ENCODE measurements at regions not wholly inside any gene's neighbourhood (a gene's known extent, or its start where the extent isn't known, plus 50 kb on each side); places are given as distances from the start of the nearest gene placed in this dataset.
A peak's percentile ranks its signal among the peaks of the same experiment; 100 is the strongest.

DNA sequence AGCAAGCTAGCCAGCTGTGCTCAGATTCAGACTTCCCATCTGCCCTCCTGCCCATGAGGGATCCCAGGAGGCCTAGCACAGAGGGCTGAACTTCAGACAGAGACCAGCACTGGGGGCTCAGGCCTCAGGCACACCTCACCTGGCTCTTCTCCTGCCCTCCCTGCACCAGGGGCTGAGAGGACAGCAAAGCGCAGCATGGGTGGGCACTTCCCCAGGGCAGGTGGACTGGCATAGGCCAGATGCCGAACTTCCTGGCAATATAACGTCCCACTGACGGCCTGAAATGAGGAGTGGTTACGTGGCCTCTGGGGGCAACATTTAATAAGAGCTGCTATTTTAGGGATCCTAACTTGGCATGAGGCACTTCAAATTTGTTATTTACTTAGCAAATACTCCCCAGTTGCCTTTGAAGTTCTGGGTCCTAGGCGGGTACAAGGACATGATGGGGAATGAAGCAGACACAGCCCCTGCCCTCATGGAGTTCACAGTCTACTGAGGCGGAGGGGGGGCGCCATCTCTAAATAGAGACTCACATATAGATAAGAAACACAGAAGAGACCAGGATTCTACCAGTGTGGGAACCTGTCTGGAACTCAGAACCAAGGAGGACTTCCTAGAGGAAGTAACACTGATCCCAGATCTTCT lies 101.8 kb upstream of the ZMIZ1 start:
- no peaks in the 10 kb centered on the region for H3K36me3 ChIP-seq (replicated peaks)
- no peaks in the 10 kb centered on the region for H3K4me1 ChIP-seq
- no peak for DNase-seq (ENCODE audit: low spot score in 2 of 2)
- no peak overlapping the region for H3K4me3 ChIP-seq
- H3K27me3 ChIP-seq (ENCODE audit: low read depth): no peaks in the 10 kb centered on the region
- in situ Hi-C loops (cut with MboI; ENCODE audit: low sequenced_read_pairs): no loop called here
- no peaks in the 10 kb centered on the region for H3K9me3 ChIP-seq

DNA sequence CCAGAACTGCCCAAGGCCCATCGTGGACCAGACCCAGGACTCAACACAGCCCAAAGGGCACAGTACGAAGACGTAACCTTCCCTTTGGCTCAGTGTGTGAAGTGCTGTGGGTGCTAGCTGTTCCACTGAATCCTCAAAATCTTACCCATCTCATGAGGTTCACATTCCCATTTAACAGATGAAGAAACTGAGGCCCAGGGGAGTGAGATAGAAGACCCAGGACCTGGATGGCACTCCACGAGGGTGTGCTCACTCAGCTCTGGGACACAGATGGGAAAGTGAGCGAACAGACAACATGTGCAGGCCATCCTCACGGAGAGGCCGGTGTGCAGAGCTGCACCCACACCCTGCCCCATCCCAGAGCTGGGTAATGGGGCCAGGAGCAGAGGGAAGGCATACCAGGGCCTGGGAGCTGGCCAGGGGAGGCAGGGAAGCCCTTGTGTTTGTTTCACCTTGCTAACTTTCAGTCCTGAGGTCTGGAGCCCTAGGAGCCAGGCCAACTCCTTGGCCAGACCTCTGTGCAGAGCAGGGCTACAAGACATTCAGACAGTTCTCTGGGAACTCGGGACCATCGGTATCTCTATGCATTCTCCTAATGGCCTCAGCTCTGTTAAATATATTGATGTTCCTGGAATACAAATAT lies 100.3 kb upstream of the ZMIZ1 start:
- H3K36me3 ChIP-seq (replicated peaks): no peaks in the 10 kb centered on the region
- no peak overlapping the region for H3K4me3 ChIP-seq
- in situ Hi-C loops (cut with MboI; ENCODE audit: low sequenced_read_pairs): no loop called here
- DNase-seq (ENCODE audit: low spot score in 2 of 2): no peak
- H3K9me3 ChIP-seq: no peaks in the 10 kb centered on the region
- H3K4me1 ChIP-seq: peaks cover 8% of the 10 kb centered on the region
- no peaks in the 10 kb centered on the region for H3K27me3 ChIP-seq (ENCODE audit: low read depth)

DNA sequence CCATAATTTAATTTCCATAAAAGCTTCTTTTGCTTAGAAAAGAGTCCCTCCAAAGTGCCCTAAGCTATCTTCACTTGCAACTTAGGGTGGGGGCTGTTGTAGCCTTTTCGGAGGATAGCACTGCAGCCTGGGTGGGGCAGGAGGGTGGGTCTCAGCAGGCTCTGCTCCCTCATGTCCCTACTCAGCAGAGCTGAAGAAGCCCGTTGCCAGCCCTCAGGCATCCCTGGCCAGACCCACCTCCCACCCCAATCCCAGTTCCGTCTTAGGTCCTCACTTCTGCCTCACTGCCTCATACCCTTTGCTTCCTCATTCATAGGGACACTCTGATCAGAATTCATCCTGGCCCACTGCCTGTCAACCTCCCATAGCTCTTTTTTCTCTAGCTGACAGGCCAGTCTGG lies 99.8 kb upstream of the ZMIZ1 start:
- in situ Hi-C loops (cut with MboI; ENCODE audit: low sequenced_read_pairs): no loop called here
- no peaks in the 10 kb centered on the region for H3K36me3 ChIP-seq (replicated peaks)

DNA sequence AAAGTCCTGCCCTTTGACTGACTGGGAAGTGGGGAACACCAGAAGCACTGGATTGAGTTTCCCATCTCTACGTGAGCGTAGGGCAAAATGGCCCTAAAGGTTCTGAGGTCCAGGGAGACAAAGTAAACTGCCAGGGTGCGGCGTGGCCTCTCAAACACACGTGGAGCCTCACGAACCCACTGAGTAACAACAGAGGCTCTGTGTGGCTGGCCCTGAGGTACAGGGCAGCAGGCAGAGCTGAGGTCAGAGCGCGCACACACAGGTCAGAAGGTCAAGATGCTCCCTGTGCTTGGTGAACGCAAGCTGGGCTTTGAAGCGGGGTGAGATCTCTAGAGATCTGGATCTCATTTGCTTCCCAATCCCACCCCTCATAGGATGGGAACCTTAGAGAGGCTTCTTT lies 99.0 kb upstream of the ZMIZ1 start:
- no peak overlapping the region for H3K4me3 ChIP-seq
- H3K9me3 ChIP-seq: no peaks in the 10 kb centered on the region; the same call in 1 of the 2 replicates
- in situ Hi-C loops (cut with MboI; ENCODE audit: low sequenced_read_pairs): no loop called here
- H3K27me3 ChIP-seq (ENCODE audit: low read depth): no peaks in the 10 kb centered on the region
- DNase-seq (ENCODE audit: low spot score in 2 of 2): no peak
- H3K4me1 ChIP-seq: peaks cover 14% of the 10 kb centered on the region
- no peaks in the 10 kb centered on the region for H3K36me3 ChIP-seq (replicated peaks)

More for the DNA sequence above, 99.8 kb upstream of the ZMIZ1 start:
- Histone ChIP-seq H3K9me3 (no peaks in the 10 kb centered on the region), H3K4me3 (no peak overlapping the region), H3K27me3 (ENCODE audit: low read depth) (no peaks in the 10 kb centered on the region), H3K4me1 (peaks cover 8% of the 10 kb centered on the region)
- DNase-seq (ENCODE audit: low spot score in 2 of 2): no peak

DNA sequence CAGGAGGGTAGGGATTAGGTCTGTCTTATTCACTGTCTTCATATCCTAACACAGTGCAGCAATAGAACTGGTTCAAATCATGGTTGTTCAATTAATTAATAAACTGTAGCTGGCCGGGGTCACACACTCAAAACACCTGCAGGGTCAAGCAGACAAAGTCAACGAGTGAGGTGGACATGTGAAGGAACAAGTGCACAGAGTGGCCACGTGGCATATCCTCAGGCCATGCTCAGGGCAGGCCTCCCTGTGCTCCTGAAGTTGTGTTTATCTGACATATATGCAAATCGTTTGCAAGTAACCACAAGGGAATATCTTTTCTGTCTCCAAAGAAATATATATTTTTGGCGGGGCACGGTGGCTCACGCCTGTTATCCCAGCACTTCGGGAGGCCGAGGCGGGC lies 98.5 kb upstream of the ZMIZ1 start:
- Histone ChIP-seq H3K36me3 (replicated peaks) (no peaks in the 10 kb centered on the region), H3K4me1 (peaks cover 14% of the 10 kb centered on the region), H3K4me3 (no peak overlapping the region), H3K27me3 (ENCODE audit: low read depth) (no peaks in the 10 kb centered on the region), H3K9me3 (no peaks in the 10 kb centered on the region; the same call in 1 of the 2 replicates)
- in situ Hi-C loops (cut with MboI; ENCODE audit: low sequenced_read_pairs): no loop called here
- no peak for DNase-seq (ENCODE audit: low spot score in 2 of 2)

DNA sequence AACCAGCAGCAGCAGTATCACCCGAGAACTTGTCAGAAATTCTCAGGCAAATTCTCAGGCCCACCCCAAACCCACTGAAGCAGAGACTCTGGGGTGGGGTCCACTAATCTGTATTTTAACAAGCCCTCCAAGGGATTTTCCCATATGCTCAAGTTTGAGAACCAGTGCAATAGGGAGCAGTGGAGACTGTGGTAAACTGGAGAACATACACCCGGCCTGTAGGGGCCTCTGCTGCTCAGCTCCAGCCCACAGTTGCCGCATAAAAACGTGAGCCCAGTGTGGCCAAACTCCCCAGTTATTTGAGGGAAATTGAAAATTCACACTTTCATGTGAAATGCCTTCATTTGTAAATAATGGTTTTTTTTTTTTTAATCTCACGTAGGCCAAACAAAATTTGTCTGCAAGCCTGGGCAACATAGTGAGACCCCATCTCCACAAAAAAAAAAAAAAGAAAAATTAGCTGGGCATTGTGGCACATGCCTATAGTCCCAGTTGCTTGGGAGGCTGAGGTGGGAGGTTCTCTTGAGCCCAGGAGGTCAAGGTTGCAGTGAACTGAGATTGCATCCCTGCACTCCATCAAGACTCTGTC lies 97.6 kb upstream of the ZMIZ1 start:
- in situ Hi-C loops (cut with MboI; ENCODE audit: low sequenced_read_pairs): no loop called here
- no peak for DNase-seq (ENCODE audit: low spot score in 2 of 2)
- H3K27me3 ChIP-seq (ENCODE audit: low read depth): no peaks in the 10 kb centered on the region
- H3K4me1 ChIP-seq: peaks cover 14% of the 10 kb centered on the region
- H3K9me3 ChIP-seq: no peaks in the 10 kb centered on the region; the same call in 1 of the 2 replicates
- no peaks in the 10 kb centered on the region for H3K36me3 ChIP-seq (replicated peaks)
- H3K4me3 ChIP-seq: no peak overlapping the region

DNA sequence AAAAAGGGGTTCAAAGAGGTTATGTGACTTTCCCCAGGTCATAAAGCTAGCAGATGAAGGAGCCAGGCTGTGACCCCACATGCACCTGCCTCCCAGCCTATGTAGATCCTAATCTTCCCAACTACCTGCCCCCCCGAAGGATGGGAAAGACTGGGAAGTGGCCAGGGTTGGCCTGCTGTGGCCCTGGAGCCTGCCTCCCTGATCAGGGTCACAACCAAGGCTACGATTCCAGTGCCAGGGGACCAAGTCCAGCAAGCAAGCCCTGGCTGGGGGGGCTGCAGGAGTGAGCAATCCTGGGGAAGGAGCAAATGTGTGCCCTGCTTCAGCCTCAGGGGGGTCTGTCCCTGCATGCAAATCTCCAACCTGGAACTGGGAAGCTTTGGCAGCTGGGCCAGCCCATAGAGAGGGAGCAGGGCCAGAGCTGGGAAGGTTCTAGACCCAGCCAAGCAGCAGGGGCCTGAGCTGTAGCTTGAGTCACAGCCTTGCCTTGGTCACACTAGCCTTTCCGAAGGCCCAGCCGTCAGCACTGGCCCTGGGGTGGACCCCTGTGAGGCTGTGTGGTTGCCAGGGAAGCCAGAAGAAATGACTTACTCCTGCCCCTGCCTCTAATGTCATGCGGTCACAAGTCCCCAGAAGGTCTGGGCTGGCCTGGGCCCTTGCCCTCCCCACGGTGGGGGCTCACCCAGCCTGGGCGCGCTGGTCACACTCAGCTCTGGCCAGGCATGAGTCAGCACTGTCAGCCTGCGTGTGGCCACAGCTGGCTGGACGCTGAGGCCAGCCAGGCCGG lies 96.4 kb upstream of the ZMIZ1 start:
- in situ Hi-C loops (cut with MboI; ENCODE audit: low sequenced_read_pairs): no loop called here
- H3K4me3 ChIP-seq: no peak overlapping the region; the same call in 1 of the 2 replicates
- DNase-seq (ENCODE audit: low spot score in 2 of 2): no peak

DNA sequence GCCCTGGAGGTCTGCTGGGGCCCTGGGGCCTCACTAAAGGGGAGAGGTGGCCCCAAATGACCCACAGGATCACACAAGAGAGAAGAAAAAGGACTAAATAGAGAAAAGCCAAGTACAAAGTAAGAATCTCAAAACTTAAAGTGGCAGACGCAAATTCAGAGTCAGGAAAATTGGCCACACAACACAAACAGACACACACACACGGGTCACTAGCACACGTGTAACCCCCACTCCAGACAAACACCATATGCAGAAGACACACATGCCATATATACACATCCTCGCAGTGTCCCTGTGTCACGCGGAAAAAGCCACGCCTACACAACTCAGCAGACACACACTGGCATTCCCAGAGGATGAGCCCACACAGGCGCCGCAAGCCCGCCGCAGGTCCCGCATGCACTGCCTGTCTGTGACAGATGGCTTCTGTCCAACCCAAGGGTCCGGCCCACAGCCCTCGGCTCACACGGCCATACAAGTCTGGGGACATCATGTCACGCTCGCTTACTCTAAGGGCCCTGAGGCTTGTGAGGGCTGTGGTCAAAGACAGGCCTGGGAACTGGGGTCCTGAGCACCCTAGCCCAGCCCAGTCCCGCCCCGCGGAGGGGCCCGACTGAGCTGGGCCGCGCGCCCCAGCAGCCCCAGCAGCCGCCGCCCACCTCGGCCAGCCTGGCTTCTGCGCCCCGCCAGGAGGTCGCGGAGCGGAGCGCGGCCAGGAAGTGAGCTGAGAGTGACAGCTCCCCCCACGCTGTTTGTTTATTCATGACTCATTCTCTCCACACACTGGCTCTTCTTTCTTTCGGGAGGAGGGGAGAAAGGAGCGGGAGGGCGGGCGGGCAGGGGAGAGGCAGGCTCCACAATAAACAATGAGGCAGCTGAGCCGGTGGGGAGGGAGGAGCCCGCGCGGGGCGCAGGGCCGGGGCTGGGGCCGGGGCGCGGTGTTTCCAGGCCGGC lies 95.5 kb upstream of the ZMIZ1 start:
- no peaks in the 10 kb centered on the region for H3K27me3 ChIP-seq (ENCODE audit: low read depth)
- in situ Hi-C loops (cut with MboI; ENCODE audit: low sequenced_read_pairs): no loop called here
- peak overlapping the region; percentile 28 for H3K4me3 ChIP-seq
- no peaks in the 10 kb centered on the region; the same call in 1 of the 2 replicates for H3K9me3 ChIP-seq
- H3K4me1 ChIP-seq: peaks cover 14% of the 10 kb centered on the region
- no peaks in the 10 kb centered on the region for H3K36me3 ChIP-seq (replicated peaks)
- peak; percentile 85 to 92 for DNase-seq (ENCODE audit: low spot score in 2 of 2)

More for the DNA sequence above, 96.4 kb upstream of the ZMIZ1 start:
- H3K27me3 ChIP-seq (ENCODE audit: low read depth): no peaks in the 10 kb centered on the region
- H3K9me3 ChIP-seq: no peaks in the 10 kb centered on the region; the same call in 1 of the 2 replicates
- no peaks in the 10 kb centered on the region for H3K36me3 ChIP-seq (replicated peaks)
- peaks cover 14% of the 10 kb centered on the region for H3K4me1 ChIP-seq

DNA sequence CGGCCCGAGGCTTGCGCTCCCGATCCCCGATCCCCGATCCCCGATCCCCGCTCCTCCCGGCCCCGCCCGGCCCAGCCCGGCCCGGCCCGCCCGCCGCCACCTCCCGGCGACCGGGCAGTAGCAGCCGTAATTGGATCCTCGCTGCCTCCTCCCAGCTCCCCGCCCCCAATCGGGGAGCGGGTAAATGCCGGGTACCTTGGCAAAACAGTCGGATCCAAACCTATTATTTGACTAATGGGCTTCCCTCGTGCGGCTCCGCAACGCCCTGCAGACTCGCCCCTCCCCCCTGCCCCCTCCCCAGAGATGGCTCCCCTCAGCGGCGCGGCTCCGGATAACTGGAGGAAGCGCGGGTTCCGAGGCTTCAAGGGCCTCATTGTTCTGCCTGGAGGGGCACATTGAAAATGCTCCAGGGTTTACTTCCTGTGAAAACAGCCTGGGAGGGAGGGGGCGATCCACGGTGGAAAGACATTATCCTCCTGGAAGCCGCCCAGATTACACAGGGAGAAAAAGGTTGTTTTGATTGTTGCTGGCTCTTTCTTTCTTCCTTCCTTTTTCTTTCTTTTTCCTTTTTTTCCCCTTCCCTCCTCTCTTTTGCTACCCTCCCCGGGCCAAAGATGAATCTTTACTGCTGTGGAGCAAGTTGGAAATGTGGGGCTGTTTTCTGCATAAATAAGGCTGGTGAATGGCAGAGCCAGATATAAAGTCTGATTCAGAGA lies 94.7 kb upstream of the ZMIZ1 start:
- in situ Hi-C loops (cut with MboI; ENCODE audit: low sequenced_read_pairs): no loop called here
- Histone ChIP-seq H3K4me3 (peak overlapping the region; percentile 25), H3K27me3 (ENCODE audit: low read depth) (no peaks in the 10 kb centered on the region), H3K36me3 (replicated peaks) (no peaks in the 10 kb centered on the region), H3K9me3 (no peaks in the 10 kb centered on the region; the same call in 1 of the 2 replicates), H3K4me1 (peaks cover 14% of the 10 kb centered on the region)
- DNase-seq (ENCODE audit: low spot score in 2 of 2): peak; percentile 61 to 87

DNA sequence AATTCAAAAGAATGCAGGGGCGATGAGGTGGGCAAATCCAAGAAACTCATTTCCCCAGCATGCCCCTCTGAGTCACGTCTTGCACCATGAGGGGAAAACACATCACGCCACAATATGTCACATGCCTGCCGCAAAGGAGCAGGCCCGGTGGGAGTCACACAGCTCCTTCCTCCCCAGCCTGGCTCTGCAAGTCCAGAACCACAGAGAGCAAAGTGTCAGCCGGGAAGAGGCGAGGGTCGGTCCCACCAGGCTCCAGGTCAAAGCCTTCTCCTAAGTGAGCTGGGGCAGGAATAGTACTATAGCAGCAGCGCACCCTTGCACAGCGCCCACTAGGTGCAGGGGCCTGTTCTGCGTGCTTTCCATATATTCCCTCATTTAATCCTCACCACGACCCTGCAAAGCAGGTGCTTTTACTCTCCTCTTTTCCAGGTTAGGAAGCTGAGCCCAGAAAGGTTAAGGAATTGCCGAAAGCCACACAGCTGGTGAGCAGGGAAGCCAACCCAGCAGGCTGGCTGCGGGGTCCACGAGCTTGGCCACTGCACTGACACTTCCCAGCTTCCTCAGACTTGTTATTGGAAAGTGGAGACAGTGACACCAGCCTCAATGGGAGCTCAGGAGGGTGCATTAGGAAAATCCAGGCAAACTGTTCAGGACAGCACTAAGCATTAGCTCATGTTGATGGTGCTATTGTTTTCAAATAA lies 94.0 kb upstream of the ZMIZ1 start:
- peaks cover 14% of the 10 kb centered on the region for H3K4me1 ChIP-seq
- no peaks in the 10 kb centered on the region; the same call in 1 of the 2 replicates for H3K9me3 ChIP-seq
- in situ Hi-C loops (cut with MboI; ENCODE audit: low sequenced_read_pairs): no loop called here
- no peaks in the 10 kb centered on the region for H3K36me3 ChIP-seq (replicated peaks)
- H3K4me3 ChIP-seq: peak overlapping the region; percentile 25; the same call in 1 of the 2 replicates
- H3K27me3 ChIP-seq (ENCODE audit: low read depth): no peaks in the 10 kb centered on the region
- DNase-seq (ENCODE audit: low spot score in 2 of 2): peak; percentile 61 to 78

DNA sequence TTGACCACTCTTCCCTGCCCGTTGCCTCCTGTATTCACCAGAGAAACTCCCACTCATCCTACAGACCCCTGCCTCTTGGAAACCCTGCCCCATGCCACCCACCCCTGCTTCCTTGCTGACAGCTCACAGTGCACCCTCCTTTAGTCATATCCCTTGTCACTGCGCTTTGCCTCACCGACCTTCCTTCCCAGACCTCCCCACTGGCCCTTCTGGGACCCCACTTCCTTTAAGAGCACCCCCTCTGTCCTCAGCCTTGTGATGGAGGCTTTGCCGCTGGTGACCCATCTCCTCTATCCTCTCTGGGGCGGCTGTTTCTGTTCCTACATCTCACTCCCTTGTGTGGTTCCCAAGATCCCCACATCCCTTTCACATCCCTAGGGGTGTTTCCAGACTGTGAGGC lies 92.8 kb upstream of the ZMIZ1 start:
- DNase-seq (ENCODE audit: low spot score in 2 of 2): no peak
- no peaks in the 10 kb centered on the region for H3K27me3 ChIP-seq (ENCODE audit: low read depth)
- no peak overlapping the region for H3K4me3 ChIP-seq
- H3K9me3 ChIP-seq: no peaks in the 10 kb centered on the region; the same call in 1 of the 2 replicates
- H3K4me1 ChIP-seq: peaks cover 14% of the 10 kb centered on the region
- in situ Hi-C loops (cut with MboI; ENCODE audit: low sequenced_read_pairs): no loop called here
- no peaks in the 10 kb centered on the region for H3K36me3 ChIP-seq (replicated peaks)

Measured in HAP-1 (cell line).